ENCODE measurements at regions not wholly inside any gene's neighbourhood (a gene's known extent, or its start where the extent isn't known, plus 50 kb on each side); places are given as distances from the start of the nearest gene placed in this dataset.

GRCh38 chr6:24032896-24033688 lies 92.9 kb upstream of the NRSN1 start:
- no peak for ATAC-seq (ENCODE audit: insufficient read depth, low FRiP score)
- no peaks in the 10 kb centered on the region for H3K27me3 ChIP-seq (ENCODE audit: control insufficient read depth in 3 of 3, insufficient read depth in 3 of 3, low read length in 2 of 3)
- 62 to 82% methylated on average over 4 of the region's 4 CpGs for WGBS, 2 donors
- H3K9me3 ChIP-seq (ENCODE audit: control insufficient read depth in 4 of 4, insufficient read depth in 3 of 4, low read length in 3 of 4), result peaks cover 0 to 4% (median 1%) of the 10 kb centered on the region in 4 donors
- H3K36me3 ChIP-seq (ENCODE audit: control insufficient read depth in 4 of 4, insufficient read depth in 4 of 4, low read length in 4 of 4), result no peaks in the 10 kb centered on the region
- peak in 2 of 3 donors; percentile 1 to 13 for DNase-seq
- no peak for TF ChIP-seq CTCF (IDR thresholded peaks at IDR 0.05; ENCODE audit: control extremely low read depth, extremely low read depth)
- no peaks in the 10 kb centered on the region for H3K4me1 ChIP-seq (ENCODE audit: control insufficient read depth in 5 of 5, insufficient read depth in 5 of 5, low read length in 5 of 5)
- H3K27ac ChIP-seq (ENCODE audit: low read depth in 1 of 2, low read length in 1 of 2), result no peak overlapping the region
- H3K9ac ChIP-seq (ENCODE audit: insufficient read depth in 1 of 2, low read length in 2 of 2), result no peak overlapping the region
- no peak overlapping the region for H3K4me3 ChIP-seq

GRCh38 chr6:24043848-24044247 lies 82.2 kb upstream of the NRSN1 start:
- TF ChIP-seq CTCF (IDR thresholded peaks at IDR 0.05; ENCODE audit: control extremely low read depth, extremely low read depth), result no peak
- peaks cover 0 to 11% (median 0%) of the 10 kb centered on the region in 4 donors for H3K9me3 ChIP-seq (ENCODE audit: control insufficient read depth in 4 of 4, insufficient read depth in 3 of 4, low read length in 3 of 4)
- no peak overlapping the region for H3K27ac ChIP-seq (ENCODE audit: low read depth in 1 of 2, low read length in 1 of 2)
- WGBS, 2 donors, result 95 to 96% methylated on average over 2 of the region's 2 CpGs
- H3K4me1 ChIP-seq (ENCODE audit: control insufficient read depth in 5 of 5, insufficient read depth in 5 of 5, low read length in 5 of 5), result no peaks in the 10 kb centered on the region
- H3K4me3 ChIP-seq, result no peak overlapping the region
- ATAC-seq (ENCODE audit: insufficient read depth, low FRiP score) (no peak), DNase-seq (no peak)
- no peak overlapping the region for H3K9ac ChIP-seq (ENCODE audit: insufficient read depth in 1 of 2, low read length in 2 of 2)
- no peaks in the 10 kb centered on the region for H3K36me3 ChIP-seq (ENCODE audit: control insufficient read depth in 4 of 4, insufficient read depth in 4 of 4, low read length in 4 of 4)
- H3K27me3 ChIP-seq (ENCODE audit: control insufficient read depth in 3 of 3, insufficient read depth in 3 of 3, low read length in 2 of 3), result no peaks in the 10 kb centered on the region

GRCh38 chr6:24051942-24052589 lies 73.9 kb upstream of the NRSN1 start:
- Histone ChIP-seq H3K27me3 (ENCODE audit: control insufficient read depth in 3 of 3, insufficient read depth in 3 of 3, low read length in 2 of 3) (no peaks in the 10 kb centered on the region), H3K4me3 (no peak overlapping the region), H3K27ac (ENCODE audit: low read depth in 1 of 2, low read length in 1 of 2) (no peak overlapping the region), H3K36me3 (ENCODE audit: control insufficient read depth in 4 of 4, insufficient read depth in 4 of 4, low read length in 4 of 4) (no peaks in the 10 kb centered on the region), H3K9ac (ENCODE audit: insufficient read depth in 1 of 2, low read length in 2 of 2) (no peak overlapping the region), H3K4me1 (ENCODE audit: control insufficient read depth in 5 of 5, insufficient read depth in 5 of 5, low read length in 5 of 5) (no peaks in the 10 kb centered on the region), H3K9me3 (ENCODE audit: control insufficient read depth in 4 of 4, insufficient read depth in 3 of 4, low read length in 3 of 4) (no peaks in the 10 kb centered on the region)
- 84 to 91% methylated on average over 4 of the region's 4 CpGs for WGBS, 2 donors
- TF ChIP-seq CTCF (IDR thresholded peaks at IDR 0.05; ENCODE audit: control extremely low read depth, extremely low read depth), result no peak
- ATAC-seq (ENCODE audit: insufficient read depth, low FRiP score) (no peak), DNase-seq (no peak)

Measured in lung (tissue), 11 donors.